Heart right ventricle (tissue), 16 donors: ENCODE measurements at regions not wholly inside any gene's neighbourhood (a gene's known extent, or its start where the extent isn't known, plus 50 kb on each side); places are given as distances from the start of the nearest gene placed in this dataset.

ENCODE experiments used
- ATAC-seq, 8 donors: fragments of 200-7000 bp; cut with Tn5 transposase; one replicate each; pipeline ENCODE4 v1.9.1; 2020; ENCODE audit warnings: mild to moderate bottlenecking in 8 of 8, moderate library complexity in 8 of 8, moderate number of reproducible peaks in 1 of 8
- DNase-seq, 2 donors: peaks; one replicate each; pipeline ENCODE4 v3.0.0-alpha.2; 2020
- H3K27ac ChIP-seq, 10 donors: fragments of 200-600 bp; sonication (generic) in 2 of 10; one replicate each; pipeline versions ENCODE4 v1.5.0 to v1.8.0; 2020 to 2022; ENCODE audit warnings: mild to moderate bottlenecking in 3 of 10
- H3K27me3 ChIP-seq, 7 donors: fragments of 200-600 bp; one replicate each; pipeline ENCODE4 v1.8.0; 2021 to 2022; ENCODE audit warnings: mild to moderate bottlenecking in 2 of 7
- H3K36me3 ChIP-seq, 9 donors: fragments of 200-600 bp; sonication (generic) in 1 of 9; one replicate each; pipeline versions ENCODE4 v1.5.0 to v1.8.0; 2020 to 2022; ENCODE audit warnings: mild to moderate bottlenecking in 2 of 9
- H3K4me1 ChIP-seq, 9 donors: fragments of 200-600 bp; sonication (generic) in 1 of 9; one replicate each; pipeline versions ENCODE4 v1.5.0 to v1.8.0; 2020 to 2022; ENCODE audit warnings: mild to moderate bottlenecking in 4 of 9
- H3K4me3 ChIP-seq, 10 donors: fragments of 200-600 bp; sonication (generic) in 2 of 10; one replicate each; pipeline versions ENCODE4 v1.5.0 to v1.8.0; 2020 to 2022; ENCODE audit warnings: mild to moderate bottlenecking in 7 of 10, moderate library complexity in 2 of 10
- H3K9me3 ChIP-seq, 11 donors: fragments of 200-600 bp in 10 of 11; sonication (generic) in 2 of 11; one replicate each; pipeline versions ENCODE4 v1.5.0 to v1.8.0; 2013 to 2022; ENCODE audit warnings: mild to moderate bottlenecking in 2 of 11, control low read depth in 1 of 11, moderate library complexity in 1 of 11
- CTCF ChIP-seq, 9 donors: fragments of 200-600 bp; sonication (generic) in 2 of 9; IDR thresholded peaks; one replicate each; pipeline versions ENCODE4 v1.5.0 to v1.8.0; 2021 to 2022; ENCODE audit warnings: antibody characterized with exemption in 9 of 9, mild to moderate bottlenecking in 5 of 9, moderate library complexity in 1 of 9
- WGBS, 2 donors: extraction: QIAGEN DNeasy Blood & Tissue Kit; methylation state at CpG; one replicate each; pipeline ENCODE4 v1.1.7; 2013; ENCODE audit warnings: inconsistent platforms in 1 of 2; 5-methylcytosine and 5-hydroxymethylcytosine counted together
- intact Hi-C, 10 donors: fragments of 100-400 bp; cut with DNase I; formaldehyde crosslinking; loops; one replicate each; pipeline versions ENCODE4 v1.11.1 to v1.14.2; 2022
- donor health status: Arrhythmogenic right ventricular cardiomyopathy.
- donor health status: ischemic (EF 13 %, LVEDD 7.1; RV severe dilation, severe dysfunction).
- donor health status: healthy with polysubstance abuse.
- donor health status: DM: no; HTN: yes; CAD: no.
- donor health status: DM: no; HTN: no; CAD: no.
- donor health status: ischemic (EF 25% LVEDD 6.9; RV normal size, moderate dysfunction).
- donor health status: ischemic (EF 25% LVEDD 5.7; RV mildly dilated, moderate dysfunction).
- donor health status: healthy.
- donor health status: DM: yes; HTN: yes; CAD: no.
- donor health status: Ischemic cardiomyopathy.
- donor health status: ischemic (EF 35%, LVEDD 5.7; RV mildly dilated, moderate dysfunction).
- donor health status: nonischemic (EF 11% LVEDD 7.7; RV severe dilation, severe dysfunction).
- donor health status: DM: yes; HTN: yes; CAD: no.
- donor health status: PGD.
- donor health status: ischemic (EF 29% LVEDD 5.4; RV normal size, mild dysfunction).
- donor health status: nonischemic (EF 23%, LVEDD 6.1; RV moderate dilation, normal function).

GRCh38 chr7:41346878-41347277, 356.0 kb downstream of the INHBA start:
- no peaks in the 10 kb centered on the region for H3K4me1 ChIP-seq
- WGBS, 2 donors: 92 to 93% methylated on average over 5 of the region's 5 CpGs
- H3K9me3 ChIP-seq: no peaks in the 10 kb centered on the region
- H3K27ac ChIP-seq: no peak overlapping the region
- no peaks in the 10 kb centered on the region for H3K36me3 ChIP-seq
- no peak overlapping the region for H3K4me3 ChIP-seq
- DNase-seq (no peak), ATAC-seq (no peak)
- intact Hi-C loops: no loop called here
- no peak for TF ChIP-seq CTCF (IDR thresholded peaks at IDR 0.05)
- H3K27me3 ChIP-seq: no peaks in the 10 kb centered on the region

- ATAC-seq (no peak), DNase-seq (no peak)
- TF ChIP-seq CTCF (IDR thresholded peaks at IDR 0.05): no peak
- WGBS, 2 donors: 73 to 78% methylated on average over 8 of the region's 8 CpGs
- intact Hi-C loops: no loop called here
- H3K27ac ChIP-seq: no peak overlapping the region
- no peaks in the 10 kb centered on the region for H3K27me3 ChIP-seq
- H3K36me3 ChIP-seq: no peaks in the 10 kb centered on the region
- no peaks in the 10 kb centered on the region for H3K4me1 ChIP-seq
- no peaks in the 10 kb centered on the region for H3K9me3 ChIP-seq
- H3K4me3 ChIP-seq: no peak overlapping the region
These were observed 362.8 kb downstream of the INHBA start for GRCh38 chr7:41339913-41340676.

GRCh38 chr7:41336981-41337380, 365.9 kb downstream of the INHBA start:
- Histone ChIP-seq H3K4me1 (no peaks in the 10 kb centered on the region), H3K4me3 (no peak overlapping the region), H3K9me3 (no peaks in the 10 kb centered on the region), H3K36me3 (no peaks in the 10 kb centered on the region), H3K27me3 (no peaks in the 10 kb centered on the region), H3K27ac (no peak overlapping the region)
- TF ChIP-seq CTCF (IDR thresholded peaks at IDR 0.05): no peak
- 63 to 70% methylated on average over 5 of the region's 5 CpGs for WGBS, 2 donors
- ATAC-seq: no peak
- no peak for DNase-seq
- intact Hi-C loops: no loop called here

- Histone ChIP-seq H3K36me3 (no peaks in the 10 kb centered on the region), H3K4me3 (no peak overlapping the region), H3K4me1 (no peaks in the 10 kb centered on the region), H3K9me3 (no peaks in the 10 kb centered on the region), H3K27ac (no peak overlapping the region), H3K27me3 (no peaks in the 10 kb centered on the region)
- 60 to 62% methylated on average over 2 of the region's 2 CpGs for whole genome bisulfite sequencing, 2 donors
- DNase-seq: no peak
- no peak for TF ChIP-seq CTCF (IDR thresholded peaks at IDR 0.05)
- intact Hi-C loops: no loop called here
- ATAC-seq: no peak
These were observed 366.4 kb downstream of the INHBA start for GRCh38 chr7:41336455-41336952.
